Femur (tissue), 1 donor: ENCODE measurements at regions not wholly inside any gene's neighbourhood (a gene's known extent, or its start where the extent isn't known, plus 50 kb on each side); places are given as distances from the start of the nearest gene placed in this dataset.

ENCODE experiments used
- DNase-seq: peaks from one replicate; pipeline ENCODE4 v3.0.0-alpha.2; 2017

- DNase-seq, result no peak
Measured at GRCh38 chr9:38284588-38285051, 107.9 kb upstream of the ALDH1B1 start.

GRCh38 chr9:38284039-38284575, 108.4 kb upstream of the ALDH1B1 start:
- DNase-seq, result no peak

GRCh38 chr9:38282756-38283155, 109.7 kb upstream of the ALDH1B1 start:
- no peak for DNase-seq

GRCh38 chr9:38281917-38282316, 110.6 kb upstream of the ALDH1B1 start:
- DNase-seq, result no peak

GRCh38 chr9:38281196-38281595, 111.3 kb upstream of the ALDH1B1 start:
- DNase-seq, result no peak

GRCh38 chr9:38280251-38280800, 112.2 kb upstream of the ALDH1B1 start:
- DNase-seq, result no peak

GRCh38 chr9:38278931-38279679, 113.4 kb upstream of the ALDH1B1 start:
- no peak for DNase-seq

- DNase-seq, result no peak
Measured at GRCh38 chr9:38278457-38278856, 114.0 kb upstream of the ALDH1B1 start.

- DNase-seq, result no peak
Measured at GRCh38 chr9:38277601-38278200, 114.8 kb upstream of the ALDH1B1 start.

GRCh38 chr9:38276771-38277439, 115.6 kb upstream of the ALDH1B1 start:
- no peak for DNase-seq

- no peak for DNase-seq
Measured at GRCh38 chr9:38274800-38275199, 117.7 kb upstream of the ALDH1B1 start.

- no peak for DNase-seq
Measured at GRCh38 chr9:38272710-38273109, 119.8 kb upstream of the ALDH1B1 start.

- no peak for DNase-seq
Measured at GRCh38 chr9:38271666-38272241, 120.7 kb upstream of the ALDH1B1 start.

- DNase-seq, result no peak
Measured at GRCh38 chr9:38269775-38270174, 122.7 kb upstream of the ALDH1B1 start.

- no peak for DNase-seq
Measured at GRCh38 chr9:38263532-38263931, 129.0 kb upstream of the ALDH1B1 start.

GRCh38 chr9:38259519-38260218, 132.8 kb upstream of the ALDH1B1 start:
- no peak for DNase-seq

- DNase-seq, result no peak
Measured at GRCh38 chr9:38259056-38259455, 133.4 kb upstream of the ALDH1B1 start.

GRCh38 chr9:38257626-38258215, 134.8 kb upstream of the ALDH1B1 start:
- DNase-seq, result no peak

GRCh38 chr9:38256461-38256860, 136.0 kb upstream of the ALDH1B1 start:
- DNase-seq, result no peak

GRCh38 chr9:38255599-38255998, 136.9 kb upstream of the ALDH1B1 start:
- no peak for DNase-seq

GRCh38 chr9:38254756-38255155, 137.7 kb upstream of the ALDH1B1 start:
- no peak for DNase-seq

GRCh38 chr9:38254151-38254550, 138.4 kb upstream of the ALDH1B1 start:
- DNase-seq, result no peak
